ENCODE measurements at regions not wholly inside any gene's neighbourhood (a gene's known extent, or its start where the extent isn't known, plus 50 kb on each side); places are given as distances from the start of the nearest gene placed in this dataset.
"Not testable (repeated sequence)": the region's sequence is repeated elsewhere in the genome, so short reads cannot be mapped to it uniquely, and the experiment has no call there.

DNA sequence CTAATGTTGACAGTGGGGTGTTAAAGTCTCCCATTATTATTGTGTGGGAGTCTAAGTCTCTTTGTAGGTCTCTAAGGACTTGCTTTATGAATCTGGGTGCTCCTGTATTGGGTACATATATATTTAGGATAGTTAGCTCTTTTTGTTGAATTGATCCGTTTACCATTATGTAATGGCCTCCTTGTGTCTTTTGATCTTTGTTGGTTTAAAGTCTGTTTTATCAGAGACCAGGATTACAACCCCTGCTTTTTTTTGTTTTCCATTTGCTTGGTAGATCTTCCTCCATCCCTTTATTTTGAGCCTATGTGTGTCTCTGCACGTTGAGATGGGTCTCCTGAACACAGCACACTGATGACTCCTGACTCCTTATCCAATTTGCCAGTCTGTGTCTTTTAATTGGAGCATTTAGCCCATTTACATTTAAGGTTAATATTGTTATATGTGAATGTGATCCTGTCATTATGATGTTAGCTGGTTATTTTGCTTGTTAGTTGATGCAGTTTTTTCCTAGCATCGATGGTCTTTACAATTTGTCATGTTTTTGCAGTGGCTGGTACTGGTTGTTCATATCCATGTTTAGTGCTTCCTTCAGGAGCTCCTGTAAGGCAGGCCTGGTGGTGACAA is 188.9 kb downstream of the TTC6 start (continued):
- not testable (repeated sequence) for TF ChIP-seq FOXP1 (IDR thresholded peaks at IDR 0.05); EP300 (CRISPR knock-in tag; IDR thresholded peaks at IDR 0.05; ENCODE audit: borderline replicate concordance); HNF4G (IDR thresholded peaks at IDR 0.05; ENCODE audit: borderline replicate concordance, low read depth, low read length)
- TF ChIP-seq FOXP1 (CRISPR knock-in tag; IDR thresholded peaks at IDR 0.05) (peak; percentile 87), RCOR2 (CRISPR knock-in tag; IDR thresholded peaks at IDR 0.05) (peak; percentile 50; the same call in 1 of the 2 replicates), ZNF124 (CRISPR knock-in tag; IDR thresholded peaks at IDR 0.05) (0 out of 2 replicates have a peak, but pooled peaks have one; percentile 57), HMG20A (CRISPR knock-in tag; IDR thresholded peaks at IDR 0.05; ENCODE audit: borderline replicate concordance) (peak; percentile 51; the same call in 1 of the 2 replicates), FOXA3 (CRISPR knock-in tag; IDR thresholded peaks at IDR 0.05) (peak; percentile 78), ERF (CRISPR knock-in tag; IDR thresholded peaks at IDR 0.05) (peak; percentile 43; the same call in 1 of the 2 replicates), ZNF670 (CRISPR knock-in tag; IDR thresholded peaks at IDR 0.05; ENCODE audit: borderline replicate concordance) (peak; percentile 33; the same call in 1 of the 2 replicates), EP300 (IDR thresholded peaks at IDR 0.05; ENCODE audit: low read depth in 2 of 2, low read length in 2 of 2) (peak in 1 of 2 experiments; percentile 29; a peak in 1 of 4 replicates), SAP130 (CRISPR knock-in tag; IDR thresholded peaks at IDR 0.05; ENCODE audit: low read depth) (peak; percentile 29; the same call in 1 of the 2 replicates), SNAI1 (CRISPR knock-in tag; IDR thresholded peaks at IDR 0.05; ENCODE audit: borderline replicate concordance) (peak; percentile 38; the same call in 1 of the 2 replicates), SOX5 (CRISPR knock-in tag; IDR thresholded peaks at IDR 0.05; ENCODE audit: borderline replicate concordance) (peak; percentile 67; the same call in 1 of the 2 replicates), ELF3 (CRISPR knock-in tag; IDR thresholded peaks at IDR 0.05) (peak; percentile 29; the same call in 1 of the 2 replicates), KAT8 (CRISPR knock-in tag; IDR thresholded peaks at IDR 0.05) (peak; percentile 44), KLF16 (CRISPR knock-in tag; IDR thresholded peaks at IDR 0.05) (0 out of 4 replicates have a peak, but pooled peaks of 1 of the 2 experiments have one; percentile 28), KAT7 (CRISPR knock-in tag; IDR thresholded peaks at IDR 0.05; ENCODE audit: borderline replicate concordance) (0 out of 2 replicates have a peak, but pooled peaks have one; percentile 55), ZMYM4 (CRISPR knock-in tag; IDR thresholded peaks at IDR 0.05) (peak; percentile 53), HNF4G (CRISPR knock-in tag; IDR thresholded peaks at IDR 0.05; ENCODE audit: borderline replicate concordance, low read depth) (0 out of 2 replicates have a peak, but pooled peaks have one; percentile 38), ZNF710 (CRISPR knock-in tag; IDR thresholded peaks at IDR 0.05; ENCODE audit: borderline replicate concordance) (peak; percentile 93)
- TF ChIP-seq, protein P1, sequence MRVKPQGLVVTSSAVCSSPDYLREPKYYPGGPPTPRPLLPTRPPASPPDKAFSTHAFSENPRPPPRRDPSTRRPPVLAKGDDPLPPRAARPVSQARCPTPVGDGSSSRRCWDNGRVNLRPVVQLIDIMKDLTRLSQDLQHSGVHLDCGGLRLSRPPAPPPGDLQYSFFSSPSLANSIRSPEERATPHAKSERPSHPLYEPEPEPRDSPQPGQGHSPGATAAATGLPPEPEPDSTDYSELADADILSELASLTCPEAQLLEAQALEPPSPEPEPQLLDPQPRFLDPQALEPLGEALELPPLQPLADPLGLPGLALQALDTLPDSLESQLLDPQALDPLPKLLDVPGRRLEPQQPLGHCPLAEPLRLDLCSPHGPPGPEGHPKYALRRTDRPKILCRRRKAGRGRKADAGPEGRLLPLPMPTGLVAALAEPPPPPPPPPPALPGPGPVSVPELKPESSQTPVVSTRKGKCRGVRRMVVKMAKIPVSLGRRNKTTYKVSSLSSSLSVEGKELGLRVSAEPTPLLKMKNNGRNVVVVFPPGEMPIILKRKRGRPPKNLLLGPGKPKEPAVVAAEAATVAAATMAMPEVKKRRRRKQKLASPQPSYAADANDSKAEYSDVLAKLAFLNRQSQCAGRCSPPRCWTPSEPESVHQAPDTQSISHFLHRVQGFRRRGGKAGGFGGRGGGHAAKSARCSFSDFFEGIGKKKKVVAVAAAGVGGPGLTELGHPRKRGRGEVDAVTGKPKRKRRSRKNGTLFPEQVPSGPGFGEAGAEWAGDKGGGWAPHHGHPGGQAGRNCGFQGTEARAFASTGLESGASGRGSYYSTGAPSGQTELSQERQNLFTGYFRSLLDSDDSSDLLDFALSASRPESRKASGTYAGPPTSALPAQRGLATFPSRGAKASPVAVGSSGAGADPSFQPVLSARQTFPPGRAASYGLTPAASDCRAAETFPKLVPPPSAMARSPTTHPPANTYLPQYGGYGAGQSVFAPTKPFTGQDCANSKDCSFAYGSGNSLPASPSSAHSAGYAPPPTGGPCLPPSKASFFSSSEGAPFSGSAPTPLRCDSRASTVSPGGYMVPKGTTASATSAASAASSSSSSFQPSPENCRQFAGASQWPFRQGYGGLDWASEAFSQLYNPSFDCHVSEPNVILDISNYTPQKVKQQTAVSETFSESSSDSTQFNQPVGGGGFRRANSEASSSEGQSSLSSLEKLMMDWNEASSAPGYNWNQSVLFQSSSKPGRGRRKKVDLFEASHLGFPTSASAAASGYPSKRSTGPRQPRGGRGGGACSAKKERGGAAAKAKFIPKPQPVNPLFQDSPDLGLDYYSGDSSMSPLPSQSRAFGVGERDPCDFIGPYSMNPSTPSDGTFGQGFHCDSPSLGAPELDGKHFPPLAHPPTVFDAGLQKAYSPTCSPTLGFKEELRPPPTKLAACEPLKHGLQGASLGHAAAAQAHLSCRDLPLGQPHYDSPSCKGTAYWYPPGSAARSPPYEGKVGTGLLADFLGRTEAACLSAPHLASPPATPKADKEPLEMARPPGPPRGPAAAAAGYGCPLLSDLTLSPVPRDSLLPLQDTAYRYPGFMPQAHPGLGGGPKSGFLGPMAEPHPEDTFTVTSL (CRISPR knock-in tag; IDR thresholded peaks at IDR 0.05; ENCODE audit: borderline replicate concordance): peak; percentile 78; the same call in 1 of the 2 replicates
- TF ChIP-seq, protein P2, sequence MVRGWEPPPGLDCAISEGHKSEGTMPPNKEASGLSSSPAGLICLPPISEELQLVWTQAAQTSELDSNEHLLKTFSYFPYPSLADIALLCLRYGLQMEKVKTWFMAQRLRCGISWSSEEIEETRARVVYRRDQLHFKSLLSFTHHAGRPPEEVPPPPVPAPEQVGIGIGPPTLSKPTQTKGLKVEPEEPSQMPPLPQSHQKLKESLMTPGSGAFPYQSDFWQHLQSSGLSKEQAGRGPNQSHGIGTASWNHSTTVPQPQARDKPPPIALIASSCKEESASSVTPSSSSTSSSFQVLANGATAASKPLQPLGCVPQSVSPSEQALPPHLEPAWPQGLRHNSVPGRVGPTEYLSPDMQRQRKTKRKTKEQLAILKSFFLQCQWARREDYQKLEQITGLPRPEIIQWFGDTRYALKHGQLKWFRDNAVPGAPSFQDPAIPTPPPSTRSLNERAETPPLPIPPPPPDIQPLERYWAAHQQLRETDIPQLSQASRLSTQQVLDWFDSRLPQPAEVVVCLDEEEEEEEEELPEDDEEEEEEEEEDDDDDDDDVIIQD (CRISPR knock-in tag; IDR thresholded peaks at IDR 0.05; ENCODE audit: low read depth): peak; percentile 86; the same call in 1 of the 2 replicates
